Gastroesophageal sphincter (tissue), 4 donors: ENCODE measurements at regions not wholly inside any gene's neighbourhood (a gene's known extent, or its start where the extent isn't known, plus 50 kb on each side); places are given as distances from the start of the nearest gene placed in this dataset.

ENCODE experiments used
- ATAC-seq: fragments of 150-250 bp; one replicate; pipeline ENCODE4 v1.9.1; 2016; ENCODE audit warnings: mild to moderate bottlenecking, moderate library complexity
- H3K27ac ChIP-seq, 4 donors: fragments of 200-600 bp; sonication (generic) in 3 of 4; 1 replicate in 3 of 4; 2 replicates in 1 of 4; pipeline ENCODE4 v1.5.1; 2016 to 2019
- H3K27me3 ChIP-seq: fragments of 200-600 bp; sonication (generic); one replicate; pipeline ENCODE4 v1.5.1; 2019
- H3K36me3 ChIP-seq, 2 donors: fragments of 200-600 bp; sonication (generic); one replicate each; pipeline ENCODE4 v1.5.1; 2019; ENCODE audit warnings: control low read depth in 1 of 2
- H3K4me1 ChIP-seq, 3 donors: fragments of 200-600 bp; sonication (generic); 1 replicate in 2 of 3; 2 replicates in 1 of 3; pipeline ENCODE4 v1.5.1; 2016 to 2019; ENCODE audit warnings: control low read depth in 2 of 3
- H3K4me3 ChIP-seq, 2 donors: fragments of 200-600 bp; sonication (generic); one replicate each; pipeline ENCODE4 v1.5.1; 2019; ENCODE audit warnings: mild to moderate bottlenecking in 1 of 2, moderate library complexity in 1 of 2
- H3K9me3 ChIP-seq, 3 donors: fragments of 200-600 bp; sonication (generic); one replicate each; pipeline ENCODE4 v1.5.1; 2017 to 2019; ENCODE audit warnings: control low read depth in 2 of 3
- CTCF ChIP-seq, 4 experiments: fragments of 200-600 bp in 2 of 4; fragments of 450-650 bp in 2 of 4; sonication (generic) in 1 of 4; IDR thresholded peaks; one replicate each; pipeline ENCODE4 v1.5.1; 2017 to 2019; ENCODE audit warnings: antibody characterized with exemption in 4 of 4, mild to moderate bottlenecking in 2 of 4, moderate library complexity in 2 of 4
- EP300 ChIP-seq: sonication (generic); formaldehyde crosslinking; IDR thresholded peaks from one replicate; pipeline ENCODE4 v1.6.1; 2017; ENCODE audit warnings: antibody characterized with exemption, mild to moderate bottlenecking
- POLR2A ChIP-seq, 2 donors: fragments of 450-650 bp; IDR thresholded peaks; one replicate each; pipeline ENCODE4 v1.6.1; 2017; ENCODE audit warnings: antibody characterized with exemption in 2 of 2, mild to moderate bottlenecking in 2 of 2, moderate library complexity in 1 of 2
- POLR2AphosphoS5 ChIP-seq: sonication (generic); formaldehyde crosslinking; IDR thresholded peaks from one replicate; pipeline ENCODE4 v1.6.1; 2017; ENCODE audit warnings: antibody characterized with exemption
- WGBS, 2 donors: methylation state at CpG; one replicate each; pipeline ENCODE4 v1.1.5; 2018; ENCODE audit warnings: low coverage in 1 of 2; 5-methylcytosine and 5-hydroxymethylcytosine counted together

- 23 to 29% methylated on average over 1 to 2 of the region's 2 CpGs for WGBS, 2 donors
- Histone ChIP-seq H3K27ac (peak overlapping the region in 3 of 4 donors; percentile 22 to 53 (median 45)), H3K9me3 (peaks cover 0 to 11% (median 0%) of the 10 kb centered on the region in 3 donors), H3K4me3 (no peak overlapping the region), H3K27me3 (no peaks in the 10 kb centered on the region), H3K4me1 (no peaks in the 10 kb centered on the region), H3K36me3 (no peaks in the 10 kb centered on the region)
- ATAC-seq: peak; percentile 34
- TF ChIP-seq POLR2AphosphoS5 (no peak), CTCF (IDR thresholded peaks at IDR 0.05) (no peak), POLR2A (IDR thresholded peaks at IDR 0.05) (no peak)
Measured at GRCh38 chr15:72982714-72983113, 69.5 kb upstream of the NEO1 start.

DNA sequence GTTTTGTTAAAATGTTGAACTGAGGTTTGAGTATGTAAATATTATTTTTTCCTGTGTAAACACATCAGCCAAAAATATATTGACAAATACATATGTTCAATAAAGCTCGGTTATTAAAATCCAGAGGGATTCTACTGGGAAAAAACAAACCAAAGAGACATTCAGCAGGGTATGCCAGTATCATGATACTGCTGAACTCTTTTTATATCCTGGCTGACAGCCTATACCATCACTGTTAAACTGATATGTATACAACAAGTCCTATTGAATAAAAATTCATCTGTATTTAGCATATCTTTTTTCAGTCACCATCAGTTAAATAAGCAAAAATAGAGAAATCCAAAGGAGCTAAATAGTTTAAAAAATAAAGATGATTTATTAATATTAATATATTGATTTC lies 71.6 kb upstream of the NEO1 start:
- H3K27me3 ChIP-seq: no peaks in the 10 kb centered on the region
- ATAC-seq: no peak
- no peak overlapping the region for H3K27ac ChIP-seq
- H3K4me1 ChIP-seq: no peaks in the 10 kb centered on the region
- no peaks in the 10 kb centered on the region for H3K36me3 ChIP-seq
- H3K4me3 ChIP-seq: no peak overlapping the region
- 64 to 100% methylated on average over 1 of the region's 1 CpG for WGBS, 2 donors
- H3K9me3 ChIP-seq: peaks cover 0 to 11% (median 0%) of the 10 kb centered on the region in 3 donors
- no peak for TF ChIP-seq POLR2A (IDR thresholded peaks at IDR 0.05)
- TF ChIP-seq CTCF (IDR thresholded peaks at IDR 0.05): no peak
- no peak for TF ChIP-seq POLR2AphosphoS5
- no peak for TF ChIP-seq EP300

DNA sequence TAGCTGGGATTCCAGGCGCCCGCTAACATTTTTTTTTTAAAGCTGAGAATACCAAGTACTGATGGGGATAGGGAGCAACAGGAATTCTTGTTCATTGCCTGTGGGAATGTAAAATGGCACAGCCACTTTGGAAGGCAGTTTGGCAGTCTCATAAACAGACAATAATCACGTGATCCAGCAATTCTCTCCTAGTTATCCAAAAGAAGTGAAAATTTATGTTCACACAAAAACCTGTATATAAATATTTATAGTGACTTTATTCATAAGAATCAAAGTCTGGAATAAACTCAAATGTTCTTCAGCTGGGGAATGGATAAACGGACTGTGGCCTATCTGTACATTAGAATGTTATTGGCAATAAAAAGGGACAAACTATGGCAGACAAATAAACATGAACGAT lies 72.5 kb upstream of the NEO1 start:
- H3K4me1 ChIP-seq: no peaks in the 10 kb centered on the region
- H3K4me3 ChIP-seq: no peak overlapping the region
- no peak overlapping the region for H3K27ac ChIP-seq
- H3K27me3 ChIP-seq: no peaks in the 10 kb centered on the region
- H3K9me3 ChIP-seq: peaks cover 0 to 11% (median 0%) of the 10 kb centered on the region in 3 donors
- 17 to 69% methylated on average over 3 to 5 of the region's 5 CpGs for WGBS, 2 donors
- TF ChIP-seq POLR2AphosphoS5: no peak
- TF ChIP-seq CTCF (IDR thresholded peaks at IDR 0.05): no peak
- no peak for TF ChIP-seq EP300
- no peak for TF ChIP-seq POLR2A (IDR thresholded peaks at IDR 0.05)
- no peak for ATAC-seq
- H3K36me3 ChIP-seq: no peaks in the 10 kb centered on the region

- H3K9me3 ChIP-seq: peaks cover 0 to 9% (median 0%) of the 10 kb centered on the region in 3 donors
Measured at GRCh38 chr15:72979308-72979707, 73.0 kb upstream of the NEO1 start.

More at GRCh38 chr15:72979308-72979707, 73.0 kb upstream of the NEO1 start:
- no peak for ATAC-seq
- no peak for TF ChIP-seq CTCF (IDR thresholded peaks at IDR 0.05)
- TF ChIP-seq POLR2A (IDR thresholded peaks at IDR 0.05): no peak
- TF ChIP-seq POLR2AphosphoS5: no peak
- TF ChIP-seq EP300: no peak
- H3K36me3 ChIP-seq: no peaks in the 10 kb centered on the region
- no peaks in the 10 kb centered on the region for H3K4me1 ChIP-seq
- no peak overlapping the region for H3K27ac ChIP-seq
- WGBS, 2 donors: 66 to 87% methylated on average over 4 to 5 of the region's 5 CpGs
- no peak overlapping the region for H3K4me3 ChIP-seq
- H3K27me3 ChIP-seq: no peaks in the 10 kb centered on the region
